KMS-11 (cell line): ENCODE measurements at regions not wholly inside any gene's neighbourhood (a gene's known extent, or its start where the extent isn't known, plus 50 kb on each side); places are given as distances from the start of the nearest gene placed in this dataset.

ENCODE experiments used
- H2AFZ ChIP-seq: fragments of 200-600 bp; sonication (generic); 2 replicates; pipeline ENCODE4 v1.6.1; 2016; ENCODE audit warnings: antibody characterized with exemption, mixed run types, low read depth
- H3K27ac ChIP-seq: fragments of 200-600 bp; sonication (generic); 2 replicates; pipeline ENCODE4 v1.6.1; 2016; ENCODE audit warnings: mild to moderate bottlenecking, mixed run types
- H3K27me3 ChIP-seq: fragments of 200-600 bp; sonication (generic); 2 replicates; pipeline ENCODE4 v1.6.1; 2017; ENCODE audit warnings: mild to moderate bottlenecking, low read depth, mixed run types, moderate library complexity; ENCODE audit not compliant: insufficient read depth
- H3K36me3 ChIP-seq: fragments of 200-600 bp; sonication (generic); 2 replicates; pipeline ENCODE4 v1.6.1; 2017; ENCODE audit warnings: mild to moderate bottlenecking, mixed run types; ENCODE audit not compliant: insufficient read depth
- H3K4me1 ChIP-seq: fragments of 200-600 bp; sonication (generic); 2 replicates; pipeline ENCODE4 v1.6.1; 2016; ENCODE audit warnings: mild to moderate bottlenecking, low read depth, mixed run types; ENCODE audit not compliant: poor library complexity, severe bottlenecking
- H3K4me2 ChIP-seq: fragments of 200-600 bp; sonication (generic); 2 replicates; pipeline ENCODE4 v1.7.0; 2016; ENCODE audit warnings: mild to moderate bottlenecking, mixed run types
- H3K4me3 ChIP-seq: fragments of 200-600 bp; sonication (generic); IDR thresholded peaks from 2 replicates; pipeline ENCODE4 v1.6.1; 2017; ENCODE audit warnings: low read depth, low read length, mixed read lengths; ENCODE audit not compliant: insufficient read depth
- H3K79me2 ChIP-seq: fragments of 200-600 bp; sonication (generic); 2 replicates; pipeline ENCODE4 v1.6.1; 2016; ENCODE audit warnings: low read depth, mixed run types; ENCODE audit not compliant: insufficient read depth
- H3K9ac ChIP-seq: fragments of 200-600 bp; sonication (generic); 2 replicates; pipeline ENCODE4 v1.6.1; 2016; ENCODE audit warnings: mild to moderate bottlenecking, mixed run types
- H4K20me1 ChIP-seq: fragments of 200-600 bp; sonication (generic); 2 replicates; pipeline ENCODE4 v1.6.1; 2016; ENCODE audit warnings: mild to moderate bottlenecking, mixed run types; ENCODE audit not compliant: insufficient read depth
- TF ChIP-seq, protein P1 (sequence below): fragments of 200-600 bp; sonication (generic); conservative IDR thresholded peaks from 2 replicates; pipeline ENCODE4 v1.6.1; 2017; ENCODE audit warnings: low read depth, mild to moderate bottlenecking, antibody characterized with exemption, low read length, moderate library complexity, mixed read lengths

DNA sequence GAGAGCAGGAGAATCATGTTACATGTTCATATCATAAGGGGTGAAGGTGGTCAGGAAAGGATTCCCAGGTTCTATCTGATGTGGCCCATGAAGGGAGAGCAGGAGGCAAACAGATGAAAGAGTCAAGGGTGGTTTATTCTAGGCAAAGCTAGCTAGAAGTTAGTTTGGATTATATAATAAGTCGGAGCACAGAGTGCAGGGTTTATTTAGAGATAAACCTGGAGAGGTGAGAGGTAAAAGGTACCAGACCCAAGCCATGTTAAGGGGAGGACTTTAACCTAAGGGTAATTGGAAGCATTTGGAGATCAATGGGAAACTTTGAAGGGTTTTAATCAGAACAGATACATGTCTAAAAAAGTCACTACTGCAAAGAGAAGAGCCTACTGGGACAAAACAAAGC is 69.2 kb upstream of the LRATD1 start:
- no peaks in the 10 kb centered on the region for H3K36me3 ChIP-seq
- no peak overlapping the region for H3K27ac ChIP-seq

DNA sequence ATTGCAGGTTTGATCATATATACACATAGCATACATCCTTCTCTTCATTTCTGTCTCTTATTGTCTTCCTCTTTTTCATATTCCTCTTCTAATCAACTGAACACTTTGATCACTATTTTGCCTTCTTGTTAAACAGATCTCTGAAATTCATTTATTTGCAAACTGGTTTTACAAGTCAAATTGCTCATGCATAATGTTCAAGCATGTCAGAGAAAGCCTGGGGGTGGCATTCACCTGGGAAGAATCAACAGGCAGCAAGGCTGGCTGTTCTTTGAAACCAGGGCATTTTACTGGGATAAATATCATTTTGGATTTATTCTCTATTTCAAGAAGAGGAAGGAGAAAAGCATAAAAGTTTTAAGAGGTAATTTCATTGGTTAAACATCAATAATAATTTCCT is 66.9 kb upstream of the LRATD1 start:
- Histone ChIP-seq H3K79me2 (no peaks in the 10 kb centered on the region), H3K4me1 (no peaks in the 10 kb centered on the region), H3K4me3 (no peak overlapping the region), H3K27ac (no peak overlapping the region), H3K27me3 (no peaks in the 10 kb centered on the region), H4K20me1 (no peaks in the 10 kb centered on the region), H2AFZ (no peak overlapping the region), H3K4me2 (no peak overlapping the region), H3K36me3 (no peaks in the 10 kb centered on the region), H3K9ac (no peak overlapping the region)
- TF ChIP-seq, protein P1, sequence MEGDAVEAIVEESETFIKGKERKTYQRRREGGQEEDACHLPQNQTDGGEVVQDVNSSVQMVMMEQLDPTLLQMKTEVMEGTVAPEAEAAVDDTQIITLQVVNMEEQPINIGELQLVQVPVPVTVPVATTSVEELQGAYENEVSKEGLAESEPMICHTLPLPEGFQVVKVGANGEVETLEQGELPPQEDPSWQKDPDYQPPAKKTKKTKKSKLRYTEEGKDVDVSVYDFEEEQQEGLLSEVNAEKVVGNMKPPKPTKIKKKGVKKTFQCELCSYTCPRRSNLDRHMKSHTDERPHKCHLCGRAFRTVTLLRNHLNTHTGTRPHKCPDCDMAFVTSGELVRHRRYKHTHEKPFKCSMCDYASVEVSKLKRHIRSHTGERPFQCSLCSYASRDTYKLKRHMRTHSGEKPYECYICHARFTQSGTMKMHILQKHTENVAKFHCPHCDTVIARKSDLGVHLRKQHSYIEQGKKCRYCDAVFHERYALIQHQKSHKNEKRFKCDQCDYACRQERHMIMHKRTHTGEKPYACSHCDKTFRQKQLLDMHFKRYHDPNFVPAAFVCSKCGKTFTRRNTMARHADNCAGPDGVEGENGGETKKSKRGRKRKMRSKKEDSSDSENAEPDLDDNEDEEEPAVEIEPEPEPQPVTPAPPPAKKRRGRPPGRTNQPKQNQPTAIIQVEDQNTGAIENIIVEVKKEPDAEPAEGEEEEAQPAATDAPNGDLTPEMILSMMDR = no peak

More for the DNA sequence above, 69.2 kb upstream of the LRATD1 start:
- Histone ChIP-seq H4K20me1 (no peaks in the 10 kb centered on the region), H3K9ac (no peak overlapping the region), H3K4me1 (no peaks in the 10 kb centered on the region), H3K27me3 (no peaks in the 10 kb centered on the region), H3K4me3 (no peak overlapping the region), H2AFZ (no peak overlapping the region), H3K79me2 (no peaks in the 10 kb centered on the region), H3K4me2 (no peak overlapping the region)
- TF ChIP-seq, protein P1 = no peak

DNA sequence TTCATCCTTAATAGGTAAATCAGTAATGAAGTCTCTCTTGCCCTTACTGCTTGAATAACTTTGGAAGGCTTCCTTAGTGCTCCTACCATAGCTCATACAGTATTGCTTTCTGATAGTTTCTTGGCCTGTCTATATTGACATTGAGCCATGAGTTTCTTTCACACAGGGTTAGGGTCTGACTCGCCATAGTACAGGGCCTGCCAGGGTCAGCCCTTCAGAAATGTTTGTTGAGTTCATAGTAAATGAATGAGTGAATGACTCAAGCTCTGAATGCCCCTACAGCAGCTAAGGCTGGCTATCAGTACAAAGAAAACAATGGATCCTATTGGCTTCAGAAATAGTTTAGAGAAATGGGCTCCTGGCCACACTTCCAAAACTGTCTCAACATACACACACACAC is 65.0 kb upstream of the LRATD1 start:
- Histone ChIP-seq H3K27ac (no peak overlapping the region), H3K4me2 (no peak overlapping the region), H2AFZ (no peak overlapping the region), H3K79me2 (no peaks in the 10 kb centered on the region), H3K27me3 (no peaks in the 10 kb centered on the region), H3K9ac (no peak overlapping the region), H3K36me3 (no peaks in the 10 kb centered on the region), H3K4me3 (no peak overlapping the region), H3K4me1 (no peaks in the 10 kb centered on the region), H4K20me1 (no peaks in the 10 kb centered on the region)
- TF ChIP-seq, protein P1 = no peak

DNA sequence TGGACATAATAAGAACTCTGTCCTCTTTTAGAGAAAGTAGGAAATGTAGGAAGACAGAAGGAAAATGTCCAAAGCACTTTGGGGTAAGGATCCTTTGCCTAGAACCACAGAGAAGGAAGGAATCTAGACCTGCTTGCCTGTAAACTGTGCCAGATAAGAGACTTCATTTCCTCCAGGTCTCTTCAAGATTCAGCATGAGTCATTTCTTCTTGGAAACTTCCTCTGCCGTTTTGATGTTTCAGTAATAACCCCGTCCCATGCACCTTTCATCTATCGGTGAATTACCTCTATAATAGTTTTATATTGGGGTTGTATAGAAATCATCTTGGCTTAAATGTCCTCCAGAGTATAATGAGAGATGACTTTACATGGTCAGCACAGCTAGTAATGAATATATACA is 63.2 kb upstream of the LRATD1 start:
- H3K4me1 ChIP-seq = no peaks in the 10 kb centered on the region
- no peak overlapping the region for H3K27ac ChIP-seq
- no peaks in the 10 kb centered on the region for H3K27me3 ChIP-seq
- H3K4me2 ChIP-seq = no peak overlapping the region
- no peaks in the 10 kb centered on the region for H3K79me2 ChIP-seq
- no peaks in the 10 kb centered on the region for H3K36me3 ChIP-seq
- H4K20me1 ChIP-seq = no peaks in the 10 kb centered on the region
- no peak overlapping the region for H3K4me3 ChIP-seq
- TF ChIP-seq, protein P1 = no peak
- H3K9ac ChIP-seq = no peak overlapping the region
- H2AFZ ChIP-seq = no peak overlapping the region
